GM18505 (cell line): ENCODE measurements at regions not wholly inside any gene's neighbourhood (a gene's known extent, or its start where the extent isn't known, plus 50 kb on each side); places are given as distances from the start of the nearest gene placed in this dataset.

ENCODE experiments used
- ATAC-seq: cut with Tn5 transposase; IDR thresholded peaks from one replicate; pipeline ENCODE4 v1.9.1; 2021; ENCODE audit not compliant: unreplicated experiment
- POLR2A ChIP-seq: IDR thresholded peaks from 4 replicates; pipeline ENCODE4 v1.6.1; 2011; ENCODE audit warnings: borderline replicate concordance; ENCODE audit not compliant: insufficient read depth, insufficient read length; ENCODE audit errors: extremely low read depth

GRCh38 chr6:164252948-164253347, 838.4 kb downstream of the QKI start:
- no peak for TF ChIP-seq POLR2A

GRCh38 chr6:164252291-164252690, 837.8 kb downstream of the QKI start:
- no peak for ATAC-seq
- TF ChIP-seq POLR2A: no peak

More at GRCh38 chr6:164252948-164253347, 838.4 kb downstream of the QKI start:
- no peak for ATAC-seq

GRCh38 chr6:164247106-164247505, 832.6 kb downstream of the QKI start:
- no peak for ATAC-seq
- no peak for TF ChIP-seq POLR2A

- no peak for TF ChIP-seq POLR2A
- no peak for ATAC-seq
Measured at GRCh38 chr6:164246082-164246481, 831.6 kb downstream of the QKI start.

GRCh38 chr6:164243949-164244348, 829.4 kb downstream of the QKI start:
- no peak for ATAC-seq
- no peak for TF ChIP-seq POLR2A

- no peak for TF ChIP-seq POLR2A
- ATAC-seq: no peak
Measured at GRCh38 chr6:164243012-164243610, 828.6 kb downstream of the QKI start.

- no peak for TF ChIP-seq POLR2A
Measured at GRCh38 chr6:164230804-164231203, 816.3 kb downstream of the QKI start.

GRCh38 chr6:164230259-164230658, 815.7 kb downstream of the QKI start:
- TF ChIP-seq POLR2A: no peak
- ATAC-seq: no peak

More at GRCh38 chr6:164230804-164231203, 816.3 kb downstream of the QKI start:
- ATAC-seq: no peak

- no peak for ATAC-seq
- TF ChIP-seq POLR2A: no peak
Measured at GRCh38 chr6:164229716-164230115, 815.2 kb downstream of the QKI start.

- ATAC-seq: no peak
- no peak for TF ChIP-seq POLR2A
Measured at GRCh38 chr6:164227952-164228522, 813.5 kb downstream of the QKI start.

- TF ChIP-seq POLR2A: no peak
- ATAC-seq: no peak
Measured at GRCh38 chr6:164216839-164217238, 802.3 kb downstream of the QKI start.

- TF ChIP-seq POLR2A: no peak
- ATAC-seq: no peak
Measured at GRCh38 chr6:164216368-164216767, 801.9 kb downstream of the QKI start.

GRCh38 chr6:164214066-164214465, 799.5 kb downstream of the QKI start:
- no peak for TF ChIP-seq POLR2A
- no peak for ATAC-seq

- no peak for TF ChIP-seq POLR2A
- ATAC-seq: no peak
Measured at GRCh38 chr6:164211254-164211653, 796.7 kb downstream of the QKI start.
